Smooth muscle cell (in vitro differentiated cells): ENCODE measurements at regions not wholly inside any gene's neighbourhood (a gene's known extent, or its start where the extent isn't known, plus 50 kb on each side); places are given as distances from the start of the nearest gene placed in this dataset.

Source experiments
- DNase-seq: peaks from one replicate; lab custom pipeline; 2025; ENCODE audit not compliant: unreplicated experiment; lab: John Stamatoyannopoulos, UW
- H2AFZ ChIP-seq: fragments of 200-600 bp; sonication (generic); 2 replicates; pipeline ENCODE4 v1.6.0; 2016; ENCODE audit warnings: antibody characterized with exemption, low read depth, mild to moderate bottlenecking
- H3F3A ChIP-seq: fragments of 200-600 bp; sonication (generic); 2 replicates; pipeline ENCODE4 v1.6.0; 2017; ENCODE audit warnings: antibody characterized with exemption, low read depth
- H3K27ac ChIP-seq: fragments of 200-600 bp; sonication (generic); 2 replicates; pipeline ENCODE4 v1.5.1; 2016; ENCODE audit warnings: low read depth, mild to moderate bottlenecking
- H3K27me3 ChIP-seq: fragments of 200-600 bp; sonication (generic); 2 replicates; pipeline ENCODE4 v1.6.1; 2016; ENCODE audit warnings: low read depth, mild to moderate bottlenecking
- H3K36me3 ChIP-seq: fragments of 200-600 bp; sonication (generic); 2 replicates; pipeline ENCODE4 v1.5.1; 2016; ENCODE audit warnings: low read depth
- H3K4me1 ChIP-seq: fragments of 200-600 bp; sonication (generic); 2 replicates; pipeline ENCODE4 v1.5.1; 2016; ENCODE audit warnings: low read depth
- H3K4me2 ChIP-seq: fragments of 200-600 bp; sonication (generic); 2 replicates; pipeline ENCODE4 v1.6.0; 2016; ENCODE audit warnings: mild to moderate bottlenecking
- H3K4me3 ChIP-seq: fragments of 200-600 bp; sonication (generic); 2 replicates; pipeline ENCODE4 v1.5.1; 2016; ENCODE audit warnings: mild to moderate bottlenecking
- H3K79me2 ChIP-seq: fragments of 200-600 bp; sonication (generic); 2 replicates; pipeline ENCODE4 v1.6.0; 2016; ENCODE audit warnings: low read depth, mild to moderate bottlenecking
- H3K9ac ChIP-seq: fragments of 200-600 bp; sonication (generic); 2 replicates; pipeline ENCODE4 v1.6.0; 2016; ENCODE audit warnings: low read depth
- H3K9me3 ChIP-seq: fragments of 200-600 bp; sonication (generic); replicated peaks from 2 replicates; pipeline ENCODE4 v1.5.1; 2016; ENCODE audit warnings: low read depth
- H4K20me1 ChIP-seq: fragments of 200-600 bp; sonication (generic); 2 replicates; pipeline ENCODE4 v1.6.0; 2016; ENCODE audit warnings: low read depth
- CTCF ChIP-seq: fragments of 200-600 bp; sonication (generic); IDR thresholded peaks from 2 replicates; pipeline ENCODE4 v1.5.1; 2017; ENCODE audit warnings: borderline replicate concordance, mild to moderate bottlenecking, antibody characterized with exemption; ENCODE audit not compliant: insufficient read depth, poor library complexity, severe bottlenecking
- WGBS: methylation state at CpG from one replicate; pipeline ENCODE4 v1.1.7; 2016; ENCODE audit warnings: low lambda C conversion rate; 5-methylcytosine and 5-hydroxymethylcytosine counted together

GRCh38 chr6:151699719-151700118 lies 107.8 kb upstream of the ESR1 start:
- Histone ChIP-seq H3K9me3 (no peaks in the 10 kb centered on the region), H3K36me3 (no peaks in the 10 kb centered on the region), H3K4me2 (no peak overlapping the region), H3K79me2 (no peaks in the 10 kb centered on the region), H3K4me3 (no peak overlapping the region), H3K4me1 (no peaks in the 10 kb centered on the region), H3K9ac (no peak overlapping the region), H2AFZ (no peak overlapping the region), H4K20me1 (no peaks in the 10 kb centered on the region), H3K27ac (no peak overlapping the region), H3F3A (no peaks in the 10 kb centered on the region), H3K27me3 (no peaks in the 10 kb centered on the region)
- no peak for TF ChIP-seq CTCF
- DNase-seq, result no peak
- WGBS, result 79% methylated on average over 4 of the region's 4 CpGs

GRCh38 chr6:151701911-151702562 lies 105.4 kb upstream of the ESR1 start:
- no peaks in the 10 kb centered on the region for H3F3A ChIP-seq
- H3K27ac ChIP-seq, result no peak overlapping the region
- H4K20me1 ChIP-seq, result no peaks in the 10 kb centered on the region
- no peaks in the 10 kb centered on the region for H3K36me3 ChIP-seq
- no peaks in the 10 kb centered on the region for H3K4me1 ChIP-seq
- no peaks in the 10 kb centered on the region for H3K79me2 ChIP-seq
- no peak overlapping the region for H3K9ac ChIP-seq
- H3K4me3 ChIP-seq, result no peak overlapping the region
- 86% methylated on average over 5 of the region's 5 CpGs for WGBS
- H2AFZ ChIP-seq, result no peak overlapping the region
- H3K4me2 ChIP-seq, result no peak overlapping the region
- H3K27me3 ChIP-seq, result no peaks in the 10 kb centered on the region
- DNase-seq, result no peak
- TF ChIP-seq CTCF, result no peak
- no peaks in the 10 kb centered on the region for H3K9me3 ChIP-seq

GRCh38 chr6:151702851-151703658 lies 104.4 kb upstream of the ESR1 start:
- Histone ChIP-seq H3K4me3 (no peak overlapping the region), H3K79me2 (no peaks in the 10 kb centered on the region), H3K9me3 (no peaks in the 10 kb centered on the region), H2AFZ (no peak overlapping the region), H4K20me1 (no peaks in the 10 kb centered on the region), H3F3A (no peaks in the 10 kb centered on the region), H3K27me3 (no peaks in the 10 kb centered on the region), H3K4me1 (no peaks in the 10 kb centered on the region), H3K27ac (no peak overlapping the region), H3K9ac (no peak overlapping the region), H3K4me2 (no peak overlapping the region), H3K36me3 (no peaks in the 10 kb centered on the region)
- DNase-seq, result no peak
- TF ChIP-seq CTCF, result no peak
- 52% methylated on average over 5 of the region's 5 CpGs for WGBS
